CD4-positive, alpha-beta T cell treated with Interleukin-6 for 4 hours (primary cell): ENCODE measurements at regions not wholly inside any gene's neighbourhood (a gene's known extent, or its start where the extent isn't known, plus 50 kb on each side); places are given as distances from the start of the nearest gene placed in this dataset.

Experiments
- DNase-seq: peaks from one replicate; pipeline ENCODE4 v3.0.0-alpha.2; 2020; ENCODE audit warnings: mixed read lengths

- no peak for DNase-seq
These were observed 493.5 kb upstream of the PRKX start for GRCh38 chrX:4206941-4207340.

GRCh38 chrX:4197971-4198370 is 484.5 kb upstream of the PRKX start:
- no peak for DNase-seq

GRCh38 chrX:4193500-4194155 is 480.2 kb upstream of the PRKX start:
- no peak for DNase-seq

GRCh38 chrX:4186331-4186730 is 472.9 kb upstream of the PRKX start:
- no peak for DNase-seq

- no peak for DNase-seq
These were observed 471.6 kb upstream of the PRKX start for GRCh38 chrX:4185086-4185485.

GRCh38 chrX:4182408-4182806 is 469.0 kb upstream of the PRKX start:
- DNase-seq = no peak

GRCh38 chrX:4181782-4182407 is 468.4 kb upstream of the PRKX start:
- no peak for DNase-seq

GRCh38 chrX:4179031-4179430 is 465.6 kb upstream of the PRKX start:
- no peak for DNase-seq

- no peak for DNase-seq
These were observed 461.8 kb upstream of the PRKX start for GRCh38 chrX:4175221-4175620.

- no peak for DNase-seq
These were observed 460.3 kb upstream of the PRKX start for GRCh38 chrX:4173743-4174142.

GRCh38 chrX:4151798-4152197 is 438.3 kb upstream of the PRKX start:
- no peak for DNase-seq

GRCh38 chrX:4150259-4150658 is 436.8 kb upstream of the PRKX start:
- no peak for DNase-seq

GRCh38 chrX:4129626-4130025 is 416.2 kb upstream of the PRKX start:
- DNase-seq = no peak

- DNase-seq = no peak
These were observed 405.4 kb upstream of the PRKX start for GRCh38 chrX:4118666-4119530.

- no peak for DNase-seq
These were observed 397.5 kb upstream of the PRKX start for GRCh38 chrX:4110964-4111363.

- DNase-seq = no peak
These were observed 381.5 kb upstream of the PRKX start for GRCh38 chrX:4094926-4095325.

GRCh38 chrX:4091046-4091760 is 377.8 kb upstream of the PRKX start:
- DNase-seq = no peak

- no peak for DNase-seq
These were observed 346.4 kb upstream of the PRKX start for GRCh38 chrX:4059893-4060292.

GRCh38 chrX:4043951-4044350 is 330.5 kb upstream of the PRKX start:
- no peak for DNase-seq

GRCh38 chrX:4035874-4036273 is 322.4 kb upstream of the PRKX start:
- no peak for DNase-seq

- DNase-seq = no peak
These were observed 314.7 kb upstream of the PRKX start for GRCh38 chrX:4028151-4028550.

- DNase-seq = no peak
These were observed 291.8 kb upstream of the PRKX start for GRCh38 chrX:4005281-4005680.

- no peak for DNase-seq
These were observed 291.4 kb upstream of the PRKX start for GRCh38 chrX:4004822-4005221.
